HUDEP-2 (cell line): ENCODE measurements at regions not wholly inside any gene's neighbourhood (a gene's known extent, or its start where the extent isn't known, plus 50 kb on each side); places are given as distances from the start of the nearest gene placed in this dataset.
"Not testable (repeated sequence)": the region's sequence is repeated elsewhere in the genome, so short reads cannot be mapped to it uniquely, and the experiment has no call there.

Source experiments
- DNase-seq, 76 experiments: peaks; one replicate each; lab custom pipeline; 2025; ENCODE audit not compliant: unreplicated experiment in 76 of 76; lab: John Stamatoyannopoulos, UW

- DNase-seq, result no peak
Observed at GRCh38 chr3:25944329-25944728, 154.4 kb downstream of the OXSM start.

- DNase-seq, result no peak
Observed at GRCh38 chr3:25945366-25945765, 155.5 kb downstream of the OXSM start.

- DNase-seq, result no peak
Observed at GRCh38 chr3:25945836-25946235, 155.9 kb downstream of the OXSM start.

GRCh38 chr3:25952133-25952532 lies 162.2 kb downstream of the OXSM start:
- no peak for DNase-seq

- no peak for DNase-seq
Observed at GRCh38 chr3:25957026-25957425, 167.1 kb downstream of the OXSM start.

- DNase-seq, result no peak
Observed at GRCh38 chr3:25960776-25961175, 170.9 kb downstream of the OXSM start.

DNA sequence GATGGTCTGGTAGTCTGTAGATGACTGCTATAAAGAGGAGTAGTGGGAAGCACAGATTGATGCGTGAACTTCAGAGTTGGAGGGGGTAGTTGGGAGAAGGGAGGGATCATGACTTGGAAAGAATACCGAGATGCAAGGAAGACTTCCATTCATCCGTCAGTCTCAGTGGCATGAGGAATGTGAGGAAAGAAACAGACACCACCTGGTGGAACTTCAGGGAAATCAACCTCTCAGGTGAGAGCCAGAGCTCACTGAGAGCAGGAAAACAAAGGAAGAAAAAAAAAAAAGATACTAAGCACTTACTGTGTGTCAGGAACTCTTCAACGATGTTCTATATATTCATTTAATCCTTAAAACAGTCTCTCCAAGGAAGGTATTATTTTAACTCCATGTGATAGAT lies 172.4 kb downstream of the OXSM start:
- DNase-seq, result no peak

GRCh38 chr3:25964141-25964540 lies 174.3 kb downstream of the OXSM start:
- DNase-seq, result no peak

- DNase-seq, result no peak
Observed at GRCh38 chr3:25967385-25967784, 177.5 kb downstream of the OXSM start.

GRCh38 chr3:25971736-25972135 lies 181.8 kb downstream of the OXSM start:
- DNase-seq, result no peak

- no peak for DNase-seq
Observed at GRCh38 chr3:25973122-25973521, 183.2 kb downstream of the OXSM start.

- no peak for DNase-seq
Observed at GRCh38 chr3:25982756-25983155, 192.9 kb downstream of the OXSM start.

DNA sequence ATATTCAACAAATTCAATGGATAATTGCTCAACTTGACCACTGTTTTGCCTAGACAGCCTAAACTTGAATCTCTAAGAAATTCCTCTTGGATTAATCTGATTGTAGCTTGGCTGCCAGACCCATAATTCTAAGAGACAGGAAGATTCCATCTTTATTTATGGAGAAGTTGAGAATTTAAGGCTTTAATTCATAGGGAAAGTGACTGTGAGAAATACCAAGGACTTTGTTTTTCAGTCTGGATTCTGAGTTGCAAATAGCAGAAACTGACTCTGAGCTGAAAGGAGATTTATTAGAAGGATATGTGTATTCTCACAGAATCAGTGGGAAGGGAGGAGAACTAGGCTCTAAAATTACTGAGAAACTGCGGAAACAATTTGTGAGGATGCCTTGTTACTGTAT lies 195.7 kb downstream of the OXSM start:
- no peak for DNase-seq

GRCh38 chr3:25992606-25993005 lies 202.7 kb downstream of the OXSM start:
- DNase-seq, result no peak

DNA sequence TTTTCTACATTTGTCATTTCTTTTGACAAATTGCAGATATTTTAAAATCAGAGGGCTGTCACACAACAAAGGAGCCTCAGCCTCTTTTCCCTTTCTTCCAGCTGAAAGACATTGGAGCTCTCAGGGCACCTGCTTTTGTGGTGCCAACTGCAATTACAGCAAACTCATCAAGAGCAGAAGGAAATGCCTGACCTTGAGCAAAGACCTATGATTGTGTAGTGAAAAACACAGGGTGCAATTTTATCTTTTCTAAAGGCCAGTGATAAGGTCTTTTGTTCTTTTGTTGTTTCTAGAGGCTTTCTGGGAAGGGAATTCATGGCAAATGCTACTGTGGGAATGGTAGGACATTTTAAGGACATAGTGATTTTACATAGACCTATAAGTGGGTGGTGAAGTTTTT lies 214.3 kb downstream of the OXSM start:
- no peak for DNase-seq

GRCh38 chr3:26011276-26011675 lies 221.4 kb downstream of the OXSM start:
- DNase-seq, result no peak

GRCh38 chr3:26012241-26012745 lies 222.4 kb downstream of the OXSM start:
- no peak for DNase-seq

GRCh38 chr3:26015752-26016151 lies 225.9 kb downstream of the OXSM start:
- no peak for DNase-seq

DNA sequence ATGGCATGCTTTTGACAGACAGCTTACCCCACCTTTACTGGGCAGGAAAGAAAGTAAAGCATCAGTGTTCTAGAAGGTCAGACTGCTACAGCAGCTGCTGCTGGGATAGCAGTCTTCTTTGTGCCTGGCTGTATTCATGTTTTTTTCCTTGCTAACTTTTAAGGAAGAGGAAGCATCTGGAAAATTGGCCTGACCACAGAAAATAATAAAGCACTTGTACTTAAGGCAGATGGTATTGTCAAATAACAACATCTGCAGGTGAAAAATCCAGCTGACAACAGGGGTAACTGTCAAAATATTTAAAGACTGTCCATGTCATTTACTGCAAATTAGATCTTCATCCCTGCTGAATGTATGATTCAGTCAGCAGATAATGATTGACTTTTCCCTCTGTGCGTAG lies 229.0 kb downstream of the OXSM start:
- no peak for DNase-seq

GRCh38 chr3:26024206-26024605 lies 234.3 kb downstream of the OXSM start:
- not testable (repeated sequence) for DNase-seq

DNA sequence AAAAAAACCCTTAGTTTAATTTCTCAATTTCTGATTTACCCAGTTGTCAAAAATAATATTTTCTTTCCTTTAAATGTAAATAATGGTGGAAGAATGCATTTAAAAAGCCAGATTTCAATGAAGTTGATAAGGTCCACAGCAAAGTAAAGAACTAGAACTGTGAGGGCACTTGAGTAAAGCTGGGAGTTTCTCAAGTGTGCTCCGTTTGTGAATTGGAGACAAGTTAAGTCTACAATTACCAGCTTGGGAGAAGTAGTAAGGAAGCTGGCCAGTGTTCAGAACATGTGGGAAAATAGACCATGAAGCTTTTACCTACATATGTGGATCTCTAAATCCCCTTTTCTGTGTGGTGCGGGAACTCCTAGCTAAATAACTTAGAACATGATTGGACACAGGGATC lies 239.4 kb downstream of the OXSM start:
- DNase-seq, result no peak

GRCh38 chr3:26042126-26042525 lies 252.2 kb downstream of the OXSM start:
- not testable (repeated sequence) for DNase-seq

- no peak for DNase-seq
Observed at GRCh38 chr3:26049951-26050350, 260.1 kb downstream of the OXSM start.
